ENCODE measurements at regions not wholly inside any gene's neighbourhood (a gene's known extent, or its start where the extent isn't known, plus 50 kb on each side); places are given as distances from the start of the nearest gene placed in this dataset.

- Histone ChIP-seq H2AK5ac (ENCODE audit: insufficient read length, low read length) (no peak overlapping the region), H4K8ac (replicated peaks; ENCODE audit: insufficient read length, low read depth, low read length) (no peak overlapping the region), H2BK15ac (ENCODE audit: low read depth, low read length) (no peak overlapping the region), H3K79me1 (ENCODE audit: insufficient read depth, low read depth, low read length, poor library complexity, severe bottlenecking) (no peaks in the 10 kb centered on the region), H3K4me1 (ENCODE audit: insufficient read depth, low read length) (no peaks in the 10 kb centered on the region; the same call in 1 of the 2 replicates), H3K14ac (ENCODE audit: insufficient read depth, low read length) (no peak overlapping the region), H3K4me2 (ENCODE audit: insufficient read depth, insufficient read length, low read length) (no peak overlapping the region), H2BK5ac (ENCODE audit: insufficient read length, low read length) (no peak overlapping the region), H2BK12ac (ENCODE audit: insufficient read length, low read depth, low read length) (no peak overlapping the region), H3K79me2 (ENCODE audit: insufficient read depth, low read length) (no peaks in the 10 kb centered on the region), H2BK20ac (ENCODE audit: low read depth, low read length, poor library complexity, severe bottlenecking) (no peak overlapping the region), H4K91ac (ENCODE audit: insufficient read length, low read depth, low read length) (no peak overlapping the region), H3K9ac (ENCODE audit: extremely low read depth, insufficient read length, low read length) (no peak overlapping the region), H3K56ac (ENCODE audit: insufficient read length, low read depth, low read length) (no peak overlapping the region), H3K27ac (ENCODE audit: insufficient read length, low read depth, low read length) (no peak overlapping the region), H3T11ph (ENCODE audit: low read length) (no peak overlapping the region), H3K9me3 (ENCODE audit: control insufficient read depth, low read depth, low read length) (no peaks in the 10 kb centered on the region), H2BK120ac (ENCODE audit: low read depth, low read length, poor library complexity, severe bottlenecking) (no peak overlapping the region), H3K18ac (ENCODE audit: insufficient read length, low read depth, low read length) (no peak overlapping the region), H3K27me3 (ENCODE audit: insufficient read depth, low read length) (no peaks in the 10 kb centered on the region), H3K23me2 (ENCODE audit: insufficient read length, low read depth, low read length, poor library complexity, severe bottlenecking) (no peaks in the 10 kb centered on the region), H3K23ac (ENCODE audit: insufficient read length, low read depth, low read length) (no peak overlapping the region), H3K4ac (ENCODE audit: low read depth, low read length) (no peak overlapping the region), H2AFZ (ENCODE audit: low read length) (no peak overlapping the region), H4K5ac (ENCODE audit: insufficient read length, low read depth, low read length) (no peak overlapping the region), H4K20me1 (ENCODE audit: control insufficient read depth, insufficient read depth, insufficient read length) (no peaks in the 10 kb centered on the region)
- H3K27ac Mint-ChIP-seq: peak overlapping the region; percentile 21 to 71 (median 42); a peak in 3 of 7 replicates
- H3K4me3 Mint-ChIP-seq: no peak overlapping the region
- H3K9me3 Mint-ChIP-seq: peaks cover 0 to 2% of the 10 kb centered on the region in 2 experiments; a peak in 2 of 5 replicates
- DNase-seq: no peak
- H3K27me3 Mint-ChIP-seq (ENCODE audit: low read depth): no peaks in the 10 kb centered on the region
- TF ChIP-seq CTCF (conservative IDR thresholded peaks at IDR 0.05): no peak
- WGBS (ENCODE audit: extremely low coverage, insufficient read length, low lambda C conversion rate): no CpG with 5 or more reads among the region's 5 CpGs
- H3K36me3 Mint-ChIP-seq (ENCODE audit: insufficient read depth in 1 of 3, low read depth in 3 of 3): peaks cover 4 to 11% (median 4%) of the 10 kb centered on the region in 3 experiments; a peak in 3 of 7 replicates
- H3K4me1 Mint-ChIP-seq: peaks cover 24 to 25% of the 10 kb centered on the region in 2 experiments
Measured at GRCh38 chr3:102733791-102734563, 299.2 kb downstream of the ZPLD1 start.
